Heart right ventricle (tissue), 16 donors: ENCODE measurements at regions not wholly inside any gene's neighbourhood (a gene's known extent, or its start where the extent isn't known, plus 50 kb on each side); places are given as distances from the start of the nearest gene placed in this dataset.

Experiments used
- ATAC-seq, 8 donors: fragments of 200-7000 bp; cut with Tn5 transposase; one replicate each; pipeline ENCODE4 v1.9.1; 2020; ENCODE audit warnings: mild to moderate bottlenecking in 8 of 8, moderate library complexity in 8 of 8, moderate number of reproducible peaks in 1 of 8
- DNase-seq, 2 donors: peaks; one replicate each; pipeline ENCODE4 v3.0.0-alpha.2; 2020
- H3K27ac ChIP-seq, 10 donors: fragments of 200-600 bp; sonication (generic) in 2 of 10; one replicate each; pipeline versions ENCODE4 v1.5.0 to v1.8.0; 2020 to 2022; ENCODE audit warnings: mild to moderate bottlenecking in 3 of 10
- H3K27me3 ChIP-seq, 7 donors: fragments of 200-600 bp; one replicate each; pipeline ENCODE4 v1.8.0; 2021 to 2022; ENCODE audit warnings: mild to moderate bottlenecking in 2 of 7
- H3K36me3 ChIP-seq, 9 donors: fragments of 200-600 bp; sonication (generic) in 1 of 9; one replicate each; pipeline versions ENCODE4 v1.5.0 to v1.8.0; 2020 to 2022; ENCODE audit warnings: mild to moderate bottlenecking in 2 of 9
- H3K4me1 ChIP-seq, 9 donors: fragments of 200-600 bp; sonication (generic) in 1 of 9; one replicate each; pipeline versions ENCODE4 v1.5.0 to v1.8.0; 2020 to 2022; ENCODE audit warnings: mild to moderate bottlenecking in 4 of 9
- H3K4me3 ChIP-seq, 10 donors: fragments of 200-600 bp; sonication (generic) in 2 of 10; one replicate each; pipeline versions ENCODE4 v1.5.0 to v1.8.0; 2020 to 2022; ENCODE audit warnings: mild to moderate bottlenecking in 7 of 10, moderate library complexity in 2 of 10
- H3K9me3 ChIP-seq, 11 donors: fragments of 200-600 bp in 10 of 11; sonication (generic) in 2 of 11; one replicate each; pipeline versions ENCODE4 v1.5.0 to v1.8.0; 2013 to 2022; ENCODE audit warnings: mild to moderate bottlenecking in 2 of 11, control low read depth in 1 of 11, moderate library complexity in 1 of 11
- WGBS, 2 donors: extraction: QIAGEN DNeasy Blood & Tissue Kit; methylation state at CpG; one replicate each; pipeline ENCODE4 v1.1.7; 2013; ENCODE audit warnings: inconsistent platforms in 1 of 2; 5-methylcytosine and 5-hydroxymethylcytosine counted together
- intact Hi-C, 10 donors: fragments of 100-400 bp; cut with DNase I; formaldehyde crosslinking; loops; one replicate each; pipeline versions ENCODE4 v1.11.1 to v1.14.2; 2022
- TF ChIP-seq, protein P1 (sequence below), 9 donors: fragments of 200-600 bp; sonication (generic) in 2 of 9; IDR thresholded peaks; one replicate each; pipeline versions ENCODE4 v1.5.0 to v1.8.0; 2021 to 2022; ENCODE audit warnings: antibody characterized with exemption in 9 of 9, mild to moderate bottlenecking in 5 of 9, moderate library complexity in 1 of 9
- donor health status: Arrhythmogenic right ventricular cardiomyopathy.
- donor health status: ischemic (EF 13 %, LVEDD 7.1; RV severe dilation, severe dysfunction).
- donor health status: healthy with polysubstance abuse.
- donor health status: DM: no; HTN: yes; CAD: no.
- donor health status: DM: no; HTN: no; CAD: no.
- donor health status: ischemic (EF 25% LVEDD 6.9; RV normal size, moderate dysfunction).
- donor health status: ischemic (EF 25% LVEDD 5.7; RV mildly dilated, moderate dysfunction).
- donor health status: healthy.
- donor health status: DM: yes; HTN: yes; CAD: no.
- donor health status: Ischemic cardiomyopathy.
- donor health status: ischemic (EF 35%, LVEDD 5.7; RV mildly dilated, moderate dysfunction).
- donor health status: nonischemic (EF 11% LVEDD 7.7; RV severe dilation, severe dysfunction).
- donor health status: DM: yes; HTN: yes; CAD: no.
- donor health status: PGD.
- donor health status: ischemic (EF 29% LVEDD 5.4; RV normal size, mild dysfunction).
- donor health status: nonischemic (EF 23%, LVEDD 6.1; RV moderate dilation, normal function).

DNA sequence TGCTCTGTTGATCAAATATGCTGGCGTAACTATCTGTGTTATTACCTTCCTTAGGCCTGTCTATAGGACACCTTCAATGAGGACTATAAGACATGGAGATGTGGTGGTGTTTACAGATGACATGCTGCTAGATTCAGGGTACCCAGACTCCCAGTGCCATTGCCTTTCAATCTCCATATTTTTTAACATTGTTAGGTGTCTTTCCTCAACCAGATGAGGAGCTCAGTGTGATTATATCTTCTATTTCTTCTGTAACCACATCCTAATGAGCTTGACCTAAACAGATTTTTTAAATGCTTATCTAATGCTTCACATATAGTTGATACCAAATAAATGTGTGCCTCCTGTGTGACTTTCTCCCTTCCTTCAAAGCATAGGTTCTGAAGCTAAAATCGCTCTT is 730.1 kb upstream of the NR2F2 start:
- no peaks in the 10 kb centered on the region for H3K27me3 ChIP-seq
- H3K4me1 ChIP-seq: peaks cover 0 to 42% (median 15%) of the 10 kb centered on the region in 9 donors
- intact Hi-C loops: loop anchor here in 2 of 10 donors (5.0 to 10.0 kb wide), 2 partner anchors 123 to 724 kb away; no protein-coding TSS in a partner anchor
- no peaks in the 10 kb centered on the region for H3K36me3 ChIP-seq
- no peak overlapping the region for H3K27ac ChIP-seq
- WGBS, 2 donors: 96 to 97% methylated on average over 2 of the region's 2 CpGs
- no peak overlapping the region for H3K4me3 ChIP-seq
- ATAC-seq (no peak), DNase-seq (no peak)
- peaks cover 0 to 9% (median 0%) of the 10 kb centered on the region in 11 donors for H3K9me3 ChIP-seq
- TF ChIP-seq, protein P1, sequence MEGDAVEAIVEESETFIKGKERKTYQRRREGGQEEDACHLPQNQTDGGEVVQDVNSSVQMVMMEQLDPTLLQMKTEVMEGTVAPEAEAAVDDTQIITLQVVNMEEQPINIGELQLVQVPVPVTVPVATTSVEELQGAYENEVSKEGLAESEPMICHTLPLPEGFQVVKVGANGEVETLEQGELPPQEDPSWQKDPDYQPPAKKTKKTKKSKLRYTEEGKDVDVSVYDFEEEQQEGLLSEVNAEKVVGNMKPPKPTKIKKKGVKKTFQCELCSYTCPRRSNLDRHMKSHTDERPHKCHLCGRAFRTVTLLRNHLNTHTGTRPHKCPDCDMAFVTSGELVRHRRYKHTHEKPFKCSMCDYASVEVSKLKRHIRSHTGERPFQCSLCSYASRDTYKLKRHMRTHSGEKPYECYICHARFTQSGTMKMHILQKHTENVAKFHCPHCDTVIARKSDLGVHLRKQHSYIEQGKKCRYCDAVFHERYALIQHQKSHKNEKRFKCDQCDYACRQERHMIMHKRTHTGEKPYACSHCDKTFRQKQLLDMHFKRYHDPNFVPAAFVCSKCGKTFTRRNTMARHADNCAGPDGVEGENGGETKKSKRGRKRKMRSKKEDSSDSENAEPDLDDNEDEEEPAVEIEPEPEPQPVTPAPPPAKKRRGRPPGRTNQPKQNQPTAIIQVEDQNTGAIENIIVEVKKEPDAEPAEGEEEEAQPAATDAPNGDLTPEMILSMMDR (IDR thresholded peaks at IDR 0.05): no peak

DNA sequence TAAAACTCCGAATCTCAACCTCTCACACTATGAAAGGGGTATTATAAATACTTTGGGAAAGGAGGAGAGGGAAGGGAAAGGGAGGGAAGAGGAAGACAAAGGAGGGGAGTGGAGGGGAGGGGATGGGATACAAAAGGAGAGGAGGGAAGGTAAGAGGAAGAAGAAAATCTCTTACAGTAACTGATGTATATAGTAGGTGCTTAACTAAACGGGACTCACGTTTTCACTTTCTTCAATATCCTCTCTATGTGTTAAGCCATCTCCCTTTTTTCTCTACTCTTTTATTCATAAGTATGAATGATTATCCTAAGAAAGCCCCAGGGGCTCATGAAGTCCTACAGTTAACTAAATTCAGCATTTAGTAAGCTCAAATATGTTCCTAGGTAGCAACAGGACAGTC is 729.6 kb upstream of the NR2F2 start:
- no peak overlapping the region for H3K4me3 ChIP-seq
- H3K36me3 ChIP-seq: no peaks in the 10 kb centered on the region
- peaks cover 0 to 9% (median 0%) of the 10 kb centered on the region in 11 donors for H3K9me3 ChIP-seq
- DNase-seq: no peak
- H3K4me1 ChIP-seq: peaks cover 0 to 47% (median 15%) of the 10 kb centered on the region in 9 donors
- 96 to 98% methylated on average over 3 of the region's 3 CpGs for WGBS, 2 donors
- TF ChIP-seq, protein P1 (IDR thresholded peaks at IDR 0.05): no peak
- no peak for ATAC-seq
- no peaks in the 10 kb centered on the region for H3K27me3 ChIP-seq
- intact Hi-C loops: loop anchor here in 2 of 10 donors (5.0 to 10.0 kb wide), 2 partner anchors 124 to 724 kb away; no protein-coding TSS in a partner anchor
- H3K27ac ChIP-seq: no peak overlapping the region

DNA sequence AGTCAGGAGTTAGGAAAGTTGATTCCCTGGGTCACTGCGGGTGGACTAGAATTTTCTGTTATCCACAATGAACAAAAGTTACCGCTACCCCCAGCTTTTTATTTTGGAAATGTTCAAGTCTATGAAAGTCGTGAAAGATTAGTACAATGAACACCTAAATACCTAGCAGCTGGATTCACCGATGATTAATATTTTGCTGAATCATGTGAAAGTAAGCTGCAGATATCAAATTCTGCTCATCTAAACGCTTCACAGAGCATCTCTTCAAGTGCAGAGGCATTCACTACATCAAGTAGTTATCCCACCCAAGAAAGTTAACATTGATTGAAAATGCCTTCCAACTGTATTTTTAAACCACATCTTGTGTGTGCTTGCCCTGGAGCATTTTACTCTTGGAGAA is 729.0 kb upstream of the NR2F2 start:
- 94 to 95% methylated on average over 5 of the region's 5 CpGs for WGBS, 2 donors
- no peak for ATAC-seq

DNA sequence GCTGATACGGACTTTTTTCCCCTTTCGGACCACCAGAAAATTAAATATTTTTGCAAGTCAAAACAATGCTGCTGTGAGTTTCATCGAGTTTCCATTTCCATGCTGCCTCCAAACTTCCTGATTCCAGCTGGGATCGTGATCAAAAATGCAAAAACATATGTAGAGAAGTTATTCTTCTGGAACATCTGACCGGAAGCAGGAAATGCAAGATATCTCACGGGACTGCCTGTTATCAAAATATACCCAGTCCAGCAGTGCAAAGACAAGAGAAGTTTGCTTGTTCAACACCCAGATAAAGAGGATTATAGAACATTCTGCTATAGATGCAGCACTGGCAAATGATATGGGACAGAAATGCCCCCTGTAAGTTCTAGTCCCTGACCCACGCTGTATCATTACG is 726.7 kb upstream of the NR2F2 start:
- intact Hi-C loops: loop anchor here in 2 of 10 donors (5.0 to 10.0 kb wide), 2 partner anchors 127 to 721 kb away; no protein-coding TSS in a partner anchor
- no peaks in the 10 kb centered on the region for H3K27me3 ChIP-seq
- ATAC-seq (peak in 7 of 8 donors; percentile 37 to 90 (median 61)), DNase-seq (peak in 1 of 2 donors; percentile 47)
- H3K36me3 ChIP-seq: no peaks in the 10 kb centered on the region
- H3K4me1 ChIP-seq: peaks cover 0 to 28% (median 15%) of the 10 kb centered on the region in 9 donors
- H3K4me3 ChIP-seq: no peak overlapping the region
- TF ChIP-seq, protein P1 (IDR thresholded peaks at IDR 0.05): no peak
- H3K9me3 ChIP-seq: peaks cover 0 to 9% (median 0%) of the 10 kb centered on the region in 11 donors
- peak overlapping the region in 8 of 10 donors; percentile 19 to 73 (median 57) for H3K27ac ChIP-seq
- 38 to 50% methylated on average over 8 of the region's 8 CpGs for WGBS, 2 donors

More for the DNA sequence above, 729.0 kb upstream of the NR2F2 start:
- H3K4me1 ChIP-seq: peaks cover 0 to 47% (median 15%) of the 10 kb centered on the region in 9 donors
- intact Hi-C loops: loop anchor here in 2 of 10 donors (5.0 to 10.0 kb wide), 2 partner anchors 124 to 723 kb away; no protein-coding TSS in a partner anchor
- H3K4me3 ChIP-seq: no peak overlapping the region
- peaks cover 0 to 9% (median 0%) of the 10 kb centered on the region in 11 donors for H3K9me3 ChIP-seq
- DNase-seq: no peak
- no peaks in the 10 kb centered on the region for H3K27me3 ChIP-seq
- H3K27ac ChIP-seq: no peak overlapping the region
- TF ChIP-seq, protein P1 (IDR thresholded peaks at IDR 0.05): no peak
- no peaks in the 10 kb centered on the region for H3K36me3 ChIP-seq
